ENCODE measurements at regions not wholly inside any gene's neighbourhood (a gene's known extent, or its start where the extent isn't known, plus 50 kb on each side); places are given as distances from the start of the nearest gene placed in this dataset.

DNA sequence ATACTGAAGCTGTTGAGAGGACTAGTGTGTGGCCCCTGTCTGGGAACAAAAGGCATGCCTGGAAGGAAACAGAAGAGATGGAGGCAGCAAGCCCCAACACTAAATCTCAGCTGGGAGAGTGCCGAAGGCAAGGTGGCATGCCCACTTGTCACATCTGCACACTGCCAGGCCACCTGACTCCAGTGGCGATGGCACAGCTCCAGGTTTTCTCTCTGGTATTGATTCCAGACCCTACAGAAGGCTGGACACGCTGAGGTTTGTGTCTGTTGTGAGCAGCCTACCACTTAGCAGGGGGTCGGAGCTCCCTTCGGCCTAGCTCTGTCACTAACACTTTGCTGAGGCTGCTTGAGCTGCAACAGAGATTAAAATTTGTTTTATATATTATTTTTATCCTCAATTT, 307.3 kb downstream of the TDRD15 start:
- DNase-seq (ENCODE audit: low read depth, low spot score), result no peak

DNA sequence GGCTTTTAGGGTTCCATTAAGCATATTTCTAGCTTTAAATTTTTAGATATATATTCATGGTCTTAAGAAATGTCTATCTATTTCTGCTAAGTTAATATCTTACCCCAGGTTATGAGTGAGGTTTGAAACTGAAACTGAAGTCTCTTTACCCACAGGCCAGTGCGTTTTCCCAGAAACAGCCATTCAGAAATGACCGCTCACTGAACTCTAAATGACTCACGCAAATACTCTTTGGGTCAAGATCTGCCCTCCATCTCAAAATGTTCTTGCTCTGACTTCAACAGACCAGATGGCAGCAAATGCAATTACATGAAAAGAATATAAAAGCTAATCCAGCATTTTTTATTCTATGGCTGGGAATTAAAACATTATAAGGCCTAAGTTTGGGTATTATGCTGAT, 315.2 kb downstream of the TDRD15 start:
- peak; percentile 36 for DNase-seq (ENCODE audit: low read depth, low spot score)

DNA sequence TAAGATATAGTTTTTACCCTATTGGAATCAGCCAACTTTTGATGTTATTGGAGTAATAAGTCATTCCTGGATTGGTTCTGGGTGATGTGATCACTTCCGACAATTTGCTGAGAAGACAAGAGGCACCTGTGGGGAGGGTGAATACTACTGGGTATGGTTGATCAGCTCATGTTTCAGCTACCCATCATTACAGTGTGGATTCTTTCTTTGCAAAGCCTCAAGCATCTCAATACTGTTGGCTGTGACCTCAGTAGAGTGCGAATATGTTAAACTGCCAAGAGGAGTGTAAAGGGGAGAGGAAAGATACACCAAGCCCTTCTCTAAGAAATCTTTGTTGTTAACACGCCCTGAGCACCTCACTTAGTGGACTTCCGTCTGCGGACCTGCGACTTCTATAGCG, 317.7 kb downstream of the TDRD15 start:
- no peak for DNase-seq (ENCODE audit: low read depth, low spot score)

DNA sequence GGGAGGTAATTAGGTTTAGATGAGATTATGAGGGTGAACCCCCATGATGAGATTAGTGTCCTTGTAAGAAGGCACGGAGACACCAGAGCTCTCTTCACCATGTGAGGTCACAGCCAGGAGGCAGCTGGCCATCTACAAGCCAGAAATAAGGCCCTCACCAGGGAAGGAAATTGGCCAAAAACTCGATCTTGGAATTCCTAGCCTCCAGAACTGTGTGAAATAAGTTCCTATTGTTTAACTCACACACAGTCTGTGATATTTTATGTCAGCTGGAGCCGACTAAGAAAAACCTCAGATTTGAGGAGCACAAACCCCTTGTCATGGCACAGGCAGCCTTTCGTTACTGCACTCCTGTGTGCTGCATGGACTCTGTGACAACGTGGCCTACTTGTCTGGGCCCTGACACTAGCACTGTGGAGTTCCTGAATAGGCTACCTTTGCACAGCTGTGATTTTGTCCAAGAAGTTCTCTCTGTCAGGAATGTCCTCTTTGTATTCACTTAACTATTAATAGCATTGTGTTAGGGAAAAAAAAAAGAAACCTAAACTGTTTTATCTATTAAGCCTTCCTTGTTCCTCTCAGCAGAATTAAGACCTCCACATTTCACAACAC, 319.8 kb downstream of the TDRD15 start:
- peak; percentile 53 for DNase-seq (ENCODE audit: low read depth, low spot score)

DNA sequence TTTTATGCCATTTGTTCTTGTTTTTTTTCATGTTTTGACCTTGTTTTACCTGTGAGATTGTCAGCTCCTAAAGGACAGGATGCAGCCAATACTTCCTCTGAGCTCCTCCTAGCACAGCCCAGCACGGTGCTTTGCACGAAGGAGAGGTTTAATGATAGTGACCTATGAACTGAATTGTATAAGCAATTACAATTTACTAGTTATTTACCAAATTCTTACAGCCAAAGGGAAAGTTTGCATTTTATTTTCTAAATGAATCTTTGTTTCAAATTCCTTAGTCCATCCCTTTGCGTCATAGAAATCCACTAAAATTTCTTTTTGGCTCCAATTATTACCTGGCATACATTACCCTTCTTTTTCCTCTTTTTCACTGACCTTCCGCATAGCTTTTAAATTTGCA, 326.1 kb downstream of the TDRD15 start:
- no peak for DNase-seq (ENCODE audit: low read depth, low spot score)

DNA sequence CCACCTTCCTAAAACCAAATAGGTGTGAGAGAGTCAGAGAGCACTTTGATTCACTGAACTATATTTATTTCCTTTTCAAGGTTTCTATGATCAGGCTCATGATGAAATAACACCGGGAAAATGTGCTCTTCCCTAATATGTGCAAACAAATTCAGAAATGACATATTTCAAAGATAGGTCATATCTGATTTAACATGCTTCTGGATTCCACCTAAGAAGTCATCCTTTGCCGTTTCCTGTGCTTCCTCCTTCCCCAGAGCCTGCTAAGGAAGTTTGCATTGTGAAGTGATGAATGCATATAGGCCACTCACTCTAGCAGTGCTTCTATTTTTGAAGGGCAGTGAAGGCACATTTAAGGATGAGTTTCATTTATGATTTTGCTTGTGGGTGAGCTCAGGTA, 327.6 kb downstream of the TDRD15 start:
- DNase-seq (ENCODE audit: low read depth, low spot score), result no peak

DNA sequence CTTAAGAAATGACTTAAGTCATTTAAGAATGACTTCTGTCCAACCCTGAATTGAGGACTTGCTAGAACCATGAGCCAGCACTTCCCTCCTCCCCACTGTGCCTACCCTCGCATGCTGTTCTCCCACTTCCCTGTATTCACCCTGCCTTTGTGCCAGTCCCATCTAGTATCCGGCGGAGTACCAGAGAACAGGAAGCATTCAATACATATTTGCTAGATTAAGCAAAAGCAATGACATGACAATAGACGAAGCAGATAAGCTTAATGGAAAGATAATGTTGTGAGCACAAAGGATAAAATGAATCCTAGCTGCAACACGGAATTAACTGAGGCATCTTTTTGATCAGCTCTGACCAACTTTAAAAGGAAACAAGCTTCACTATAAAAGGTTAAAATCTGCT, 328.5 kb downstream of the TDRD15 start:
- no peak for DNase-seq (ENCODE audit: low read depth, low spot score)

DNA sequence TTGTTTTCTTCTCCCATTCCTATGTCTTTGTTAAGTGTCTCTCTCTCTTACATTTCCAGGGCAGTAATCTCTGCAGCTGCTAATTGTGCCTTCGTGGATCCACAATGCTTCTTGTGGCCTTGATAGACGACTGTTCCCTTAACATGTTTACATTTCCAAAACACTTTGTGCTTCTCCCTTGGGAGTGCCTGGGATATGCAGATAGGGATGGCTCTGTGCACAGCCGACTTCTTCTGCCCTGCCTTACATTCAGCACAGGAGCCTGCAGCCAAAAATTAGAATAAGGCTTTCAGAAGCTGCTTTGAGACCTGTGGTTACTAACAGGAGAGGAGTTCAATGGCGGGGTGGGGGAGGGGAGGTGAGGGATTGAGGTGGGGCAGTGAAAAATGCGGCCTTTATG, 328.9 kb downstream of the TDRD15 start:
- DNase-seq (ENCODE audit: low read depth, low spot score), result no peak

DNA sequence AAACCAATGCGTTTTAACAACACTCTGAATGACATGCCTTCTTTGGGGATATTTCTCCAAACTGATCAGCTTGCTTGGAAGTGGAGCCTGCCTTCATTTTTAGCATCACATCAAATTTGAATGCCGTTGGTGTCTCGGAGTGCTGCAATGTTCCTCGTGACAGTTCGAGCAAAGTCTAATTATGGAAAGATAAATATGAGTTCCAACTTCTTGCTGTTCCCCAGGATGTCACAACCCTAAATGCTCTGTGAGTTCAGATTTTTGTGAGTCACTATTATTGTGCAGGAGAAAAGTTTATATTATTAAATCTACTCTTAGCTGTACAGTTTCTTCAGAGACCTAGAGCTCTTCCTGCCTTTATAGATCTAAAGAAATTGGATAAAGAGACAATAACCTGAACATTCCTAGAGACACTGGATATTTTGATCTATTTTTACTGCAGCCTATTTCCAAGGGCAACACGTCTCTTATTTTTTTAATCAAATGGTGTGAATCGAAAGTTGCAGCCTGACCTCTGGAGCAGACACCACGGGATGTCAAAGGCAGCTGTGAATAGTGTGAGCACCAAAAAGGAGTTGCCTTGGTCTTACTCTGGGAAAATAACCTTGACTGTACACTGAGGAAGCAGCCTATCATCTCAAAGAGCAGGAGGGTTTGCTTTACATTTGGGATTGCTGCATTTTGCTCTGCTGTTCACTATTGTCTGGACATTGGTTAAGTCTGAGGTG, 330.1 kb downstream of the TDRD15 start:
- DNase-seq (ENCODE audit: low read depth, low spot score), result no peak

DNA sequence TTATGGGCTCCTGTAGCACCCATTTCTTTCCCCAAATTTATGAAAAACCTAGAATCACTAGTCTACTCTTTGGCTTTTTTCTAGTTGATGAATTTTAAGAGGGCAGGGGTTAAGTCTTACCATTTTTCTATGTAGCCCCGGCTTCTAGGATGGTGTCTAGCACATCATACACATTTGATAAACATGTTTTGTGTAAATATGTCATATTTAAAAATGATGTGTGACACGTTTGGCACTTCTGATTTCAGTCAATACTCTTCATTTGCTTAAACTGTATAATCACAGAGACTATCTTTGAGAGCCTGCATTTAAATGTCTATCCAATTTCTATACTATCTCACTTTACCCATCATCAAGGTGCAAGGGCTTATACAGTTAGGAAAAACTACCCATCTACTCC, 331.1 kb downstream of the TDRD15 start:
- DNase-seq (ENCODE audit: low read depth, low spot score), result no peak

DNA sequence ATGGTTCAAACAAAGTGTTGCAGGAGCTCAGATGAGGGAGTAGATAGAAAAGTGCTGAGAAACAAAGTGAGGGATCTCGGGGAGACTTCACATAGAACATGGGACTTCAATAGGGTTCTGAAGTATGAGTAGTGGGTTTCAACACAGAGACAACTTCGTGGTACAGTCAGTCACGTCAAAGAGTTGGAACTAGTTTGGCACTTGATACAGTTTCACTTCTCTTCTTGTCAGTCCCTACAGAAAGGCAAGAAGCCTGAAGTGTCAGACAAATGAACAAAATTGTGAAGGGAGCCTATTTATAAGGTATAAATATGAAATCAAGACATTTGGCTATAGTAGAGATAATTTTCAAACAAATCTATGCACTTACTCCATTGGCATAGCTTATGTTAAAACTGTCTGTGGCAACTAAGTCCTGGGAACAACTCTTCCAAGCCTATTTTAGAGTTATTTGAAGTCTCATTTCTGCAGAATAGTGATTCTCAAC, 338.0 kb downstream of the TDRD15 start:
- DNase-seq (ENCODE audit: low read depth, low spot score), result no peak

DNA sequence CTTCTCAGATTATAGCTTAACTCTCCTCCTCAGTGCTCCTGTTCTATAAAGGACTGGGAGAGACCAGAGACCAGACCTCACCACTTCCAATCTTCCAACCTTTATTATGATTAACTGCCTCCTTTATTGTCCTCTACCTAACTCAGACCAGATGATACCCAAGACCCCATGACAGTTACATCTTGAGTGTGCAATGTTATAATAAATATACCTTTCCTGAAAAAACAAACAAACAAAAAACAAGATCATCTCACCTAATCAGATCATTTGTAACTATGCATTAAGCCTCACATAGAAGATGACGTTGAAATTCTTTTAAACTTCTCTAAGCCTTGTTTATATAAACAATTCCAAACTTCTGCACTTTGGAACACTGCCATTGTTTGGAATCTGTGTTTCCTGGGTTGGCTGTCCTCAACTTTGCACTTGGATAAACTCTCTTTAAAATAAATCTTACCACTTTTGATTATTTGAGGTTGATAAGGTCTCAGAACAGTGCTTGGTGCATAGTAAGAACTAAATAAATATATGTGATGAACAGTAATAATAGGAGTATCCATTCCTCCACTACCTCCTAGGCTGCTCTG, 342.7 kb downstream of the TDRD15 start:
- DNase-seq (ENCODE audit: low read depth, low spot score), result peak; percentile 20

DNA sequence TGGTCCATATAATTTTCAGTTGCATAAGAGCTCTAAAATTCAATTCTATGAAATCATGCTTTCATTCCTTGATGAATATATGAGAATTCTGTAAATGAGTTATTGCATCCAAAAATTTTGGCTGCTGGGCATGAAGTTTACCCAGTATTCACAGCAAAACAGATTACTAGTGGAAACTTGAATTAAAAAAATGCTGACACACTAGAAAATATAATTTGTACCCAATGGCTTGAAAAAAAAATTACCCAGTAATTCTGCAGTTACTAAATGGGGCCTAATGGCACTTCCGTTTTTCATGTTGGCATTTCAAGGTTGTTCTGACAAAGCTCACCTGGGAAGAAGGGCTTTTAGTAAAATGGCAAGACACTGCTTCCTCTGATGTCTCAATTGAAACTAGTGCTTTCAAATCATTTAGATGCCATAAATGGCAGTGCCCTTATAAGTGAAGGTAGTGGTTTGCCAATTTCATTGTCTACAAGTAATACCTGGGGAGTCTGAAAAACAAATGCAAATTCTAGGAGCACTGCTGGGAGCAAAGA, 343.6 kb downstream of the TDRD15 start:
- no peak for DNase-seq (ENCODE audit: low read depth, low spot score)

DNA sequence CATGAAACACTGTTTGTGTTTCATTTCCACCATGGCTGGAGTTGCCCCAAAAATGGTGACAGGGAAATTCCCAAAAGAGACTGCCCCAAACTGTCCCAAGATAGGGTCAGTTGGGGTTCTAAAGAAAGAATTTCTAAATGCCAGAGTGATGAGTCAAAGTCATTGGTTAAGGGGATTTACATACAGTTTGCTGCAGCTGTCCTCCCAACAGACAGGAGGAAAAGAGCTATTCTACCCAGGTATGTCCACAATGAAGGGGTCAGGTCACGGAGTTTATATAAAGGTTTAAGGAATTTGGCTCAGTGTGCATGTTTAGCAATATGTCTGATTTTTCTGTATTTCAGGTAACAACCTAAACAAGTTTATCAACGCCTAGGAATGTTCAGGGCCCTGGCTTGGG, 344.1 kb downstream of the TDRD15 start:
- DNase-seq (ENCODE audit: low read depth, low spot score), result peak; percentile 59

DNA sequence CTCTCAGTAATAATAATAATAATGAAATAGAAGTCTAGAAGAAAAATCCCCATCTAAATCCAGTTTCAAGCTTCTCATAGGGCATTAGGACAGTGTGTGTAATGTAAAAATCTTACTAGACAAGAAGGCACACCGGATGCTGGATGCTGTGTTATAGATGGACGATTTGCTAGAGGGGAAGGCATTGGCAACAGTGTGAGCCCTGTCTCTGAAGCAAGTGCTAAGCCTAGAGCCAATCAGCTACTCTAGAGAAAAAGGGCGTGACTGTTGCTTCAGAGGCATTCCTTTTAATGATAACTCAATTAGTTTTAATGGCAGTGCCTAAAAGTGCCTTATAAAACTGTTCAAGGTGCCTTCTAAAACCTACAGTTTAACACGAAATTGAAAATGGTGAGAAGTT, 344.9 kb downstream of the TDRD15 start:
- no peak for DNase-seq (ENCODE audit: low read depth, low spot score)

DNA sequence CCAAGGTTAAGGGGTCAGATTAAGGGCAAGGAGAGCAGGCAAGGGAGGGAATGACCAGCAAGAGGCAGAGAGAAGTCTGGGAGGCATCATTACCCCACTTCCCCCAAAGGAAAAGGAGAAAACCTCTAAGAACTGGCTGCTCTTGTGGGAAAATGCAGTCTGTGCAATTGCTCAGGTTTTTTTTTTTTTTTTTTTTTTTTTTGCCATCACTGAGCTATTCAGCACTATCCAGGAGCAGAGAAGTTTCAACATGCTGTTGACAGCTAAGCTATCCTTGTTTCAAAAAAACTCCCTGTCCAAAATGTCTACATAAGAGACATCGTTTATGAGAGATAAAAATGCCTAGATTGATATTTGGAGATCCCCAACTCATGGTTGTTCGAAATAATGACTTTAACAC, 345.4 kb downstream of the TDRD15 start:
- no peak for DNase-seq (ENCODE audit: low read depth, low spot score)

DNA sequence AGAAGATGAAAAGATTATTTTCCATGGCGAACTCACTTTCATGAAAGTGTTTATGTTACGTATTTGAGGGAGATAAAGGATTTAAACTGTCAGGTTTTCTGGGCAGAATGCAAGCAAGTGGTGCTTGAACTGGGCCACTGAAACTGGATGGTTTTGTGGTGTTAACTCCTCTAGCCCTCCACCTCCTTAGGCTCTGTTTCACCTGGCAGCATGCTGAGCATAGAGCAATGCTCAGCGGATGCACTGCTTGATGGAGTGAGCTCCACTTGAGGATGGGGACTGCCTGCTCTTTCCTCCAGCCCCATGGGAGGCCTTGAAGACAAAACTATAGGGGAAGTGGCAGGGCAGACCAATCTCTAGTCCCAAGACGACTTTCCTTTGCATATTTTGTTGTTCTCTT, 345.8 kb downstream of the TDRD15 start:
- no peak for DNase-seq (ENCODE audit: low read depth, low spot score)

DNA sequence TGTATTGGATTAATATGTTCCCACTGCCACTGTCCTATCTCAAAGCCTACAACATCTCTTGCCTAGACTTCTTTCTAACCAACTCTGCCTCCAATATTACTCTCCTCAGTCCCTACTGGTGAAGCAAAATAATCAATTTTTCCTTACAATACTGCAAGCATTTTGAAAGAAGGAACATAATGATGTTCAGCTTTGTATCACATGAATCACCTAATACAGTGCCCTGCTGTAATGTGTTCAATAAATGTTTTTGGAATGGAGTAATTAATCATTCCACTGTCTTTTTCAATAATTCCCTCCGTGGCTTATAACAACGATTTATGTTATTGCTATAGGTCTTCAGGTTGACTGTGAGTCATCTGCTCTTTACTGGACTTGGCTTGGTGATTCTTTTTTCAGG, 356.4 kb downstream of the TDRD15 start:
- no peak for DNase-seq (ENCODE audit: low read depth, low spot score)

DNA sequence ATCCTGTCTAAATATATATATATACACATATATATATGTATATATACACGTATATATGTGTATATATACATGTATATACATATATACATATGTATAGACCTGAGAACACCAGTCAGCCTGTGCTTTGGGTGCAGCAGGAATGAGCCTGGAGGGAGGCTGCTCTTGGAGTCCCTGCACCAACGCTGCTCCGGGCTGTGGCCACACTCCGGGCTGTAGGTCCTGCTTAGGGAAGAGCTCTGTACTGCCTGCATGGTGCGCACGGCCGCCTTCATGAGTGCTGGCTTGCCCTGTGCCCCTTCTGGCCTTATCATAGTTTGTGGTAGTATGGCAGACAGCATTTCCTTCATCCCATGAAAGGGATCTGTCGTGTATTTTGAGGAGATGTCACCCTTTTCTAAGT, 360.9 kb downstream of the TDRD15 start:
- no peak for DNase-seq (ENCODE audit: low read depth, low spot score)

DNA sequence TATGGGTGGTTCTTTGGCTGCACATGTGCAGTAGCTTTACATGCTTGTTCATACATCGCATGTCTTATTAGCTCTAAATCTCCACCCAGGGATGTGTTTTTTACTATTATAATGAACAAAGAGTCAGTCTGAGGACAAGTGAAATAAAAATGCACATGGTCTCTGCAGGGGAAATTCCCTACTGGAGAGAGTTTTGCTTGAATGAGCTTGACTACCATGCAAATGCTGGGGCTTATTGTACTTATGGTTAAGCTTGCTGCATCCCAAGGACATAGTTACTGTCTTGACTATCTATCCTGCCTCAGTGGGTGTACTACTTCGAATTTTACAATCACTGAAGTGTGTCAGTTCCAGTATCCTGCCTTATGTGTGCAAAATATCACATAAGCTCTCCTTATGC, 362.7 kb downstream of the TDRD15 start:
- DNase-seq (ENCODE audit: low read depth, low spot score), result no peak

DNA sequence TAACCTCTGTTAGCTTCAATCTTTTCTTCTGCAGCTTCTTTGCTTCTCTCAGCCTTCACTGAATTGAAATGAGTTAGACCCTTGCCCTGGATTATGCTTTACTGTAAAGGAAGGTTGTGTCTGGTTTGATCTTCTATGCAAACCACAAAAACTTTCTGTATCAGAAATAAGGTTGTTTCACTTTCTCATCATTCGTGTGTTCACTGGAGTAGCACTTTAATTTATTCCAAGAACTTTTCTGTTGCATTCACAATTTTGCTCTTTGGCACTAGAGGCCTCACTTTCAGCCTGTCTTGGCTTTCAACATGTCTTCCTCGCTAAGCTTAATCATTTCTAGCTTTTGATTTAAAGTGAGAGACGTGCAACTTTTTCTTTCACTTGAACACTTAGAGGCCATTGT, 365.3 kb downstream of the TDRD15 start:
- no peak for DNase-seq (ENCODE audit: low read depth, low spot score)

DNA sequence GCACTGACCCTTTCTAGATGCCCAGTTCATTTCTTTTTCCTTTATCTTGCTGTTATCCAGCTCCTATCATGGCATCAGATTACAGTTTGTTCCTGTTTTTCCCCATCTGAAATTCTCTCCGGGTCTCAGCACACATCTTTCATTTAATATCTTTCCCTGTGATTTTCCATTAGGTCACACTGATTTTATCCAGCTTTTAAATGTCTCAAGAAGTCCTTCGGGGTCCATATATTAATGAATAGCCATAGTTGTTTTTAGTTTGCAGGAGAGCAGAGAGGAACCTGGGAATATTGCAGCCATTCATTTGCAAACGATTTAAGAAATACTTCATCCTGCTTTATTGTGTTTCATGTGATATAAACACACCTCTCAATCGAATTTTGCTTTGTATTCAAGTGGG, 374.2 kb downstream of the TDRD15 start:
- no peak for DNase-seq (ENCODE audit: low read depth, low spot score)

DNA sequence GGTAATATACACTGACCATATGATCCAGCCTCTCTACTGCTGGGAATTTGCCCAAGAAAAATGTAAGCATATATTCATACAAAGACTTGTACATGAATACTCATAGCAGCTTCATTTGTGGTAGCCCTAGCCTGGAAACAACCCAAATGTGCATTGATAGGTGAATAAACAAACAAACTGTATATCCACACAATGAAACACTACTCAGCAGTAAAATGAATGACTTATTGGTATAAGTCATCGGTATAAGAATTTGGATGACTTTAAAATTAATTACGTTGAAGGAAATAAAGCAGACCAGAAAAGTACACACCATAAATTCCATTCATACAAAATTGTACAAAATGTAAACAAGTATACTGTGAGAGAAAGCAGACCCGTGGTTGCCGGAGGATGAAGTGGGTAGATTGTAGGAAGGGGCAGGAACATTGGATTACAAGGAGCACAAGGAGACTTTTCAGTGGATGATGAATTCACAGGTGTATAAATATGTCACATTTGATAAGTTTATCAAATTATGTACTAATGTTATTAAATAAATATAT, 376.7 kb downstream of the TDRD15 start:
- DNase-seq (ENCODE audit: low read depth, low spot score), result no peak

All from astrocyte of the hippocampus (primary cell).